ENCODE measurements at regions not wholly inside any gene's neighbourhood (a gene's known extent, or its start where the extent isn't known, plus 50 kb on each side); places are given as distances from the start of the nearest gene placed in this dataset.
"Not testable (repeated sequence)": the region's sequence is repeated elsewhere in the genome, so short reads cannot be mapped to it uniquely, and the experiment has no call there.

- DNase-seq (ENCODE audit: low read depth, low spot score) (no peak), ATAC-seq (no peak)
- Histone ChIP-seq H3K27ac (ENCODE audit: low read length) (no peak overlapping the region), H3K9me3 (ENCODE audit: control insufficient read depth, insufficient read depth, low read depth, low read length) (no peaks in the 10 kb centered on the region), H3K4me1 (ENCODE audit: control insufficient read depth, insufficient read depth, low read length) (no peaks in the 10 kb centered on the region), H3K27me3 (ENCODE audit: control insufficient read depth, insufficient read depth, low read length) (no peaks in the 10 kb centered on the region), H3K36me3 (ENCODE audit: control insufficient read depth, insufficient read depth, low read length) (no peaks in the 10 kb centered on the region), H3K4me3 (ENCODE audit: low read depth in 2 of 2, low read length in 2 of 2) (no peak overlapping the region)
- POLR2A ChIA-PET, result no interaction called here
- in situ Hi-C loops (cut with HindIII; ENCODE audit: low pct_unique_long_range_greater_than_20kb, low sequenced_read_pairs), result no loop called here
- CTCF ChIA-PET, result no interaction called here
- TF ChIP-seq REST (IDR thresholded peaks at IDR 0.05; ENCODE audit: insufficient read depth in 1 of 2, low read depth in 2 of 2, low read length in 1 of 2), result no peak
- no peak for TF ChIP-seq SIN3A (IDR thresholded peaks at IDR 0.05; ENCODE audit: borderline replicate concordance, insufficient read depth, low read depth, low read length)
- TF ChIP-seq CTCF (IDR thresholded peaks at IDR 0.05), result no peak
- no peak for TF ChIP-seq TCF7L2 (IDR thresholded peaks at IDR 0.05; ENCODE audit: low read depth, low read length)
- no peak for TF ChIP-seq POLR2AphosphoS5 (IDR thresholded peaks at IDR 0.05; ENCODE audit: low read depth, low read length)
- intact Hi-C loops (cut with micrococcal nuclease; ENCODE audit: unreplicated experiment), result no loop called here
- no TSS peak for BruUV-seq (replicated peaks)
Measured at GRCh38 chr4:27974339-27974738, 1113.7 kb downstream of the STIM2 start.

- ATAC-seq; POLR2A ChIA-PET; H3K36me3 ChIP-seq (ENCODE audit: control insufficient read depth, insufficient read depth, low read length); BruUV-seq (replicated peaks); H3K9me3 ChIP-seq (ENCODE audit: control insufficient read depth, insufficient read depth, low read depth, low read length); intact Hi-C loops (cut with micrococcal nuclease; ENCODE audit: unreplicated experiment); H3K27me3 ChIP-seq (ENCODE audit: control insufficient read depth, insufficient read depth, low read length); in situ Hi-C loops (cut with HindIII; ENCODE audit: low pct_unique_long_range_greater_than_20kb, low sequenced_read_pairs); DNase-seq (ENCODE audit: low read depth, low spot score); H3K4me1 ChIP-seq (ENCODE audit: control insufficient read depth, insufficient read depth, low read length); CTCF ChIA-PET; H3K27ac ChIP-seq (ENCODE audit: low read length); H3K4me3 ChIP-seq (ENCODE audit: low read depth in 2 of 2, low read length in 2 of 2): not testable (repeated sequence)
Measured at GRCh38 chr4:27974881-27975280, 1114.2 kb downstream of the STIM2 start.

GRCh38 chr4:27978427-27979109 lies 1117.9 kb downstream of the STIM2 start:
- CTCF ChIA-PET; H3K36me3 ChIP-seq (ENCODE audit: control insufficient read depth, insufficient read depth, low read length); H3K27ac ChIP-seq (ENCODE audit: low read length); BruUV-seq (replicated peaks); DNase-seq (ENCODE audit: low read depth, low spot score); H3K4me3 ChIP-seq (ENCODE audit: low read depth in 2 of 2, low read length in 2 of 2); H3K4me1 ChIP-seq (ENCODE audit: control insufficient read depth, insufficient read depth, low read length); ATAC-seq; intact Hi-C loops (cut with micrococcal nuclease; ENCODE audit: unreplicated experiment); POLR2A ChIA-PET; H3K27me3 ChIP-seq (ENCODE audit: control insufficient read depth, insufficient read depth, low read length); H3K9me3 ChIP-seq (ENCODE audit: control insufficient read depth, insufficient read depth, low read depth, low read length); in situ Hi-C loops (cut with HindIII; ENCODE audit: low pct_unique_long_range_greater_than_20kb, low sequenced_read_pairs): not testable (repeated sequence)

Measured in Panc1 (cell line).